Ammon's horn (tissue), 1 donor: ENCODE measurements at regions not wholly inside any gene's neighbourhood (a gene's known extent, or its start where the extent isn't known, plus 50 kb on each side); places are given as distances from the start of the nearest gene placed in this dataset.

ENCODE experiments used
- DNase-seq: peaks from one replicate; pipeline ENCODE4 v3.0.0-alpha.2; 2016; ENCODE audit warnings: low spot score

DNA sequence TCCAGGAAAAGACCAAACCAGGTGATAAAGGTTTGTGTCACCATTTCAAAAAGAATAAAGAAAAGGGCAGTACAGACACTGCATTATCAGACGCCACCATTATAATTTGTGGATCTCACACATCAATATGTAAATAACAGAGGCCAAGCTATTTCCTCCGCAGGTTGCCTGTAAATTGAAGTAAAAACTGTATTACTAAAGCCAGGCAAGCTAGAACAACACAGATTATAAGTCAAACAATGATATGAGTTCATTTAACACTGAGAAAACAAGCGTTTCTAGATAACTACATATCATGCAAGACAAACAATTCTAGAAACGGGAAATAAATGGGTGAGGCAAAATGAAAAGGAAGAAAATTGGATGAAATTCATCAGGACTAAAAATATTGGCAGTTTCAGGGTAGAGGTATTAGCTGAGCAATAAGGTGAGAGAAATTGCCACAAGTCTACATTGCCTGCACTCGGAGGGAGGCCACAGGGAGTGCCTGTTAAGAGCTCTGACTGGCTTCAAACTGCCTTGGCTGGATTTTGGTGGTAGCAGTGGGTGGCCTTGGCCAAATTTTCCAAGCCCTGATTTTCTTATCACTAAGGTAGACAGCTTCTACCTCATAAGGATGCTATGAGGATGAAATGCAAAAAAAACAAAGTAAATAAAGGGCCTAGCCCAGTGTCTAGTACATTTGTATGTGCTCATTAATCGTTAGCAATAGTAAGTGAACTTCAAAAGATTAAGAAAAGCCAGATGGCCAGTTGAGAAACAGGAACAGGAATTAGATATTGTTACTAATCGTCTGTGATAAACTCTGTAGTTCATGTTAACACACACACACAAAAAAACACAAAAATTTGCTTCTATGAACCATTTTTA is 240.0 kb upstream of the NFE2L3 start:
- no peak for DNase-seq

GRCh38 chr7:25913598-25914224 is 238.3 kb upstream of the NFE2L3 start:
- DNase-seq, result no peak

GRCh38 chr7:25918731-25919130 is 233.3 kb upstream of the NFE2L3 start:
- DNase-seq, result no peak

DNA sequence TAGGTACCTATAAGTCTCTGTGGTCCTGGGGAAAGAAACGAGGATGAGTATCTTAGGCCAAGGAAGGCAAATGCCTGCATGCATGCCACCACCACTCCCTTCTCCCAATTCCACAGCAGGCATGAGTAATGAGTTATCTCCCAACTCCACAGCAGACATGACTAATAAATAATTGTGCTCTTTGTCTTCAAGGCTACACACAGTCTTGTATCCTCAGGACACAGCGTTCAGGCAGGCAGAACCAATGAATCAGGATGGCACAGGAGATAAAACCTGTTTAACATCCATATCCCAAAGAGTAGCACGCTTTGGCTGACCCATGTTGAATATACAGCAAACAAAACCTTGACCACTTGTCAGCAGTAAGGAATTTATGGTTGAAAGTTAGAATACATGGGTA is 229.7 kb upstream of the NFE2L3 start:
- no peak for DNase-seq

GRCh38 chr7:25923741-25924460 is 228.1 kb upstream of the NFE2L3 start:
- no peak for DNase-seq

DNA sequence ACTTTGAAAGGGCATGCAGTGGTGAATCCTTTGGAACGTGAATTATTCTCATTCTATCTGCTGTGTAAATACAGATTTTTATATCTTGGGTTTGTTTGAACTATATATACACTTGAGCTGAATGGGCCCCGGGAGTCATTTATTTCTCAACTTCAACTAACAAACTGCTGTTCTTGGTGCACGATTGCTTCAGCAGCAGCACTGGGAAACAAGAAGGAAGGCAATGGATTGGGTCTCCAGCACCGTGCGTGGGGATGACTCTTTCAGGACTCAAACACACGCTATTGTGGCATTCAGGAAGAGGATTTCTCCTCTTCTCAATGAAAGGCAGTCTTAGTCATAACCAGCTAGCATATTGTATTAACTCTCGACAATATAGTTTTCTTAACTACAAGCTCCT is 226.0 kb upstream of the NFE2L3 start:
- peak; percentile 35 for DNase-seq

DNA sequence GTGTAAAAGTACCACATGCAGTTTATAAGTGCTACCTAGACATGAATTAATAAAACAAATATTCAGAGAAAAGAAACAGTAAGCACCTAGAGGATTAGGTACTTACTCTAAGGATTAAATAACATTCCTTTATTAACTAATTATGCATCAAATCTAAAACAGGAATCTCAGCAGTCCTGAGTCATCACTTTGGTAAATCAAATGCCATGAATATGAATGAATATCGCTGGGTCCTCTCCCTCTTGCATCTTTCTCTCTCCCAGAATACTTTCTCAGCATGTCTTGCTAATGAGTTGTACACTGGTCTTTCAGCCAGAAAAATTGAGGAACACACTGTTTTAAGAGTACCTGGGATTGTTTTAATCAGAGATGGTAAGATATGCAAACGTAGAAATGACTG is 225.5 kb upstream of the NFE2L3 start:
- DNase-seq, result no peak

DNA sequence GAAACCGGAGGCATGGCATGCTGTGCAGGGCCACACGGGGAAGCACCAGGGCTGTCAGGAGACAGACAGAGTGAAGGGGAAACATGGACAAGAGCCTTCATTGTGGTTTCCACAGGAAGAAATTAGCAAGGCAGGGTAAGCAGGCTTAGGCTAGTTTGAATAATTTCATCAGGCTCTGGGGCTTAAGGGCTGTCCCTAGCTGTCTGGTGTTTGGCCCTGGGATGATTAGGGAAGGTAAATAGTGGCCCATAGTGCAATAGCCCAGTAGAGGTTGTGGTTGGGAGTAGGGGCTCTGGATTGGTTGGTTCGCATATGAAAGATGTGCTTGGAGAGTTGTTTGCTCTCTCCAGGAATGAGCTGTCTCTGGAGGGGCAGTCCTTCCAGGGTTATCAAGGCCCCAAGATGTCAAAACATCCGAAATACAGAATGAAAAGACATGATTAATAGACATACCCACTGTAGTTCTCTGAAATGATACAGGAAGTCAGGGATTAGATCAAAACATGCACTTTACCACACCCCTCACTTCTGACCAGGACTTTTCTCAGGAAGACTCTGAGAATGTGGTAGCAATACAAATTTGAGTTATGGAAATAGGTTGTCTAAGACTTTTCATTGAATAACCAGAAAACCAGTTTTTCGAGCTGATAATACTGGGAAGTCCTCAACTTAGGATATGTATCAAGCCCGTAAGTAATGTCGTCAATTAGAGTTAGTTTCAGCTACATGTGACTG is 224.9 kb upstream of the NFE2L3 start:
- no peak for DNase-seq

DNA sequence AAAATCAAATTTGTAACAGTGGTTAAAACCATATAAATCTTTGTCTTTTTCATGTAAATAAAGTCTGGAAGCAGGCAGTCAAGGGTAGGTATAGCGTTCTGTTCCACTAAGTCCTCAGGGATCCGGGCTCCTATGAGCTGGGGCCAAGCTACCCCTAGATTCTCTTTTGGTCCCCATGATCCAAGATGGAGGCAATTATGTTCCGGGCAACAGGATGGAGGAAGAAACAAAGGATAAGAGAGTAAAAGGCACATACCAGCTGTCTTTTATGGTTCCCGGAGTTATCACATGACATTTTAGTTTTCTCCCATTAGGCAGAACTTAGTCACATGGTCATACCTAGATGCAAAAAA is 224.4 kb upstream of the NFE2L3 start:
- DNase-seq, result no peak

- DNase-seq, result no peak
Measured at GRCh38 chr7:25928549-25929330, 223.3 kb upstream of the NFE2L3 start.

GRCh38 chr7:25929448-25929847 is 222.6 kb upstream of the NFE2L3 start:
- no peak for DNase-seq

- DNase-seq, result no peak
Measured at GRCh38 chr7:25930492-25931048, 221.4 kb upstream of the NFE2L3 start.

DNA sequence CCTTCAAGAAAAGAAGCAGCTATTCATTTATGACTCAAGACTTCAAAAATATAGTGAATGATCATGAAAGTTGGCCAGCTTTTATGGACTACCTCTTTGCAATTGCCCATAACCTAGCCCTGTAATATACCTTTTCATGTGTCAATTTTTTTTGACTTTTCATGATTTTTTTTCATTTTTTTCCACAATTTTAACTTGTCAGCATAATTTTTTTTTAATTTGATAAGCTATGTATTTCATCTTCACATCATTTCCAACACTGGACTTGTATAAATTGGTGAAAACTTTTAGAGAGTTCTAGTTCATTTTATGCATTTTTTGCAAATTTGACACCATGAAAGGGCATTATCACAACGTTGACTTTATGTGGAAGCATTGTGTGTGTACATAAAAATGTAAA is 220.8 kb upstream of the NFE2L3 start:
- DNase-seq, result no peak

DNA sequence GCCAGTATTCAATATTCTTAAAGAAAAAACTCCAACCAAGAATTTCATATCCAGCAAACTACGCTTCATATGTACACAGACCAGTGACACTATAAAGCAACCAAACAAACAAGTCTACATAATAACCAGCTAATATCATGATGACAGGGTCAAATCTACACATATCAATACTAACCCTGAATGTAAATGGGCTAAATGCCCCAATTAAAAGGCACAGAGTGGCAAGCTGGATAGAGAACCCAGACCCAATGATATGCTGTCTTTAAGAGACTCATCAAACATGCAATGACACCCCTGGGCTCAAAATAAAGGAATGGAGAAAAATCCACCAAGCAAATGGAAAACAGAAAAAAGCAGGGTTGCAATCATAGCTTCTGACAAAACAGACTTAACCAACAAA is 218.1 kb upstream of the NFE2L3 start:
- no peak for DNase-seq

- no peak for DNase-seq
Measured at GRCh38 chr7:25940086-25940906, 211.7 kb upstream of the NFE2L3 start.

- DNase-seq, result no peak
Measured at GRCh38 chr7:25944777-25945515, 207.1 kb upstream of the NFE2L3 start.

DNA sequence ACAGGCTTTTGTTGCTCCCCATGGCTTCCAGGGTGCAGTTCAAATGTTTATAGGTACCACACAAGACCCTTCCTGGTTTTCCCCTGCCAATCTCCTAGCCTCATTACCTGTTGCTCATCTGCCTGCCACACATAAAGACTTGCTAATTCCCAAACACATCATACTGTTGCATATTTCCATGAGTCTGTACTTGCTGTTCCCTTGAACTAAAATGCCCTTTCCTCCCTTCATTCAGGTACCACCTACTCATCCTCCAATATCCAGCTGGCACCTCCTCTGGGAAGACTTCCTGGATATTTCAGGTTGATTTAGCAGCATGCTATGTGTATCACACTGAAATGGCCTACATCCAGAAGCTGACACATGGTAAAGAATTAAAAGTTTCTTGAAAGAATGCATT is 206.4 kb upstream of the NFE2L3 start:
- no peak for DNase-seq

DNA sequence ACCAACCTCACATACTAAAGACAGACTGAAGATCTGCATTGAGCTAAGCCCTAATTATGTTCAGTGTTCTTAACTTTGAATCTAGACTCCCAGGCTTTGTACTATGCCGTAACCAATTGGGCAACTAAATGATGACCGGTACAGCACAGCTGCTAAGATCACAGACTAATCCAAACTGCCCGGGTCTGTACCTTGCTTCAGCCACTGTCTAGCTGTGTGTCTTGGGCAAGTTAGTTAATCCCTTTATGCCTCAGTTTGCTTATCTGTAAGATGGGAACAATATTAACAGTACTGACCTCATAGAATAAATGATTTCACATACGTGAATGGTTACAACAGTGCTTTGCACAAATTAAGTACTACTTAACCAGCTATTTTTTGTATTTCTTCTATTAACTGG is 205.8 kb upstream of the NFE2L3 start:
- DNase-seq, result no peak

DNA sequence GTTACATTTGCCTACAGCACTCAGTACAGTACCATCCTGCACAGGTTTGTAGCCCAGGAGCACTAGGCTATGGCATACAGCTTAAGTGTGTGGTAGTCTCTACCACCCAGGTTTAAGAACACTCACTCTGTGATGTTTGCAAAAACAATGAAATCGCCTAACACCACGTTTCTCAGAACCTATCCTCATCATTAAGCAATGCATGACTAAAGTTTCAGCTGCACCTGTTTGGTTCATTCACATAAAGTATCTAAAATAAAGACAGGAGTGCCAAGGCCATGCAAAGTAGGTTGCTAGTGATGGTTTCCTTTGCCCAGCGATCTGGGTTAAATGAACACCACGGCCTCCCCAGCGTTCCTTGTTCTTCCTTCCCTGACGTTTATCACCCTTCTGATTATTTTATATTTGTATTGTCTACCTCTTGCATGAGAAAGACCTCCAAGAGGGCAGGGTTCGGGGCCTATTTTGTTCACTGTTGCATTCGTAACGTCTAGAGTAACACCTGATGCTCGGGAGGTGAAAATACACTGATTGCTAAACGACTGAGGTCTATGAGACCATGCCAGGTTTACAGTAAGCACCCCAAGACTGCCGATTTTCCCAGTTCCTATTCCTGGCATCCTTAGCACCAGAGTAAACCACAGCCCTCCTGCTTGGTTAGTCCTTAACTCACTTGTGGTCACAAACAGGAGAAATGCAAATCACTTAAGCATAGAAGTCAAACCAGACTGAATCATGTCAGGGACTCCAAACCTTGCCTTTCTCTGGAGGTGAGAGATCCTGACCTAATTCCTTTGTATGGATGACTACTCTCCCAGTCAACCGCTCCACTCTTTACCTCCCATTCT is 204.1 kb upstream of the NFE2L3 start:
- no peak for DNase-seq
